ENCODE measurements at regions not wholly inside any gene's neighbourhood (a gene's known extent, or its start where the extent isn't known, plus 50 kb on each side); places are given as distances from the start of the nearest gene placed in this dataset.

GRCh38 chr6:71466362-71466761 lies 177.8 kb downstream of the OGFRL1 start:
- no peak for TF ChIP-seq REST (IDR thresholded peaks at IDR 0.05; ENCODE audit: low read depth)
- TF ChIP-seq MAX (IDR thresholded peaks at IDR 0.05) = no peak
- no peak for TF ChIP-seq USF1 (IDR thresholded peaks at IDR 0.05)
- TF ChIP-seq NFIC (IDR thresholded peaks at IDR 0.05) = no peak
- no peak for TF ChIP-seq CREB1 (IDR thresholded peaks at IDR 0.05; ENCODE audit: low read depth)
- TF ChIP-seq TAF1 (IDR thresholded peaks at IDR 0.05; ENCODE audit: low read depth) = no peak

All from Ishikawa (cell line).